Uterus (tissue), 3 donors: ENCODE measurements at regions not wholly inside any gene's neighbourhood (a gene's known extent, or its start where the extent isn't known, plus 50 kb on each side); places are given as distances from the start of the nearest gene placed in this dataset.

ENCODE experiments used
- DNase-seq, 2 donors: peaks; one replicate each; pipeline ENCODE4 v3.0.0-alpha.2; 2019 to 2020
- H3K27ac ChIP-seq, 2 donors: fragments of 200-600 bp; sonication (generic); 1 replicate in 1 of 2; 2 replicates in 1 of 2; pipeline ENCODE4 v1.5.1; 2016 to 2018
- H3K27me3 ChIP-seq, 2 donors: fragments of 200-600 bp; sonication (generic); one replicate each; pipeline ENCODE4 v1.5.1; 2018 to 2019; ENCODE audit warnings: control low read depth in 1 of 2
- H3K36me3 ChIP-seq, 2 donors: fragments of 200-600 bp; sonication (generic); one replicate each; pipeline ENCODE4 v1.5.1; 2019; ENCODE audit warnings: control low read depth in 1 of 2
- H3K4me1 ChIP-seq, 2 donors: fragments of 200-600 bp; sonication (generic); one replicate each; pipeline ENCODE4 v1.5.1; 2018 to 2019; ENCODE audit warnings: control low read depth in 1 of 2
- H3K4me3 ChIP-seq, 2 donors: fragments of 200-600 bp; sonication (generic); 1 replicate in 1 of 2; 2 replicates in 1 of 2; pipeline ENCODE4 v1.5.1; 2018 to 2019; ENCODE audit warnings: mild to moderate bottlenecking in 1 of 2
- H3K9me3 ChIP-seq, 2 donors: fragments of 200-600 bp; sonication (generic); one replicate each; pipeline ENCODE4 v1.5.1; 2019; ENCODE audit warnings: control low read depth in 1 of 2
- CTCF ChIP-seq, 4 experiments: fragments of 200-600 bp in 2 of 4; fragments of 450-650 bp in 2 of 4; sonication (generic) in 2 of 4; IDR thresholded peaks; one replicate each; pipeline ENCODE4 v1.5.1; 2016 to 2019; ENCODE audit warnings: antibody characterized with exemption in 4 of 4, mild to moderate bottlenecking in 2 of 4, moderate library complexity in 1 of 4
- POLR2A ChIP-seq, 2 donors: fragments of 450-650 bp; IDR thresholded peaks; one replicate each; pipeline ENCODE4 v1.6.1; 2016; ENCODE audit warnings: antibody characterized with exemption in 2 of 2, mild to moderate bottlenecking in 1 of 2, moderate library complexity in 1 of 2
- intact Hi-C: fragments of 100-400 bp; cut with DNase I; formaldehyde crosslinking; loops from one replicate; pipeline ENCODE4 v1.15.1; 2023; ENCODE audit warnings: low total_unique reads
- donor health status: DM: yes; HTN: yes; CAD: no.

GRCh38 chr11:113529606-113530005 lies 54.4 kb upstream of the DRD2 start:
- no peaks in the 10 kb centered on the region for H3K4me1 ChIP-seq
- intact Hi-C loops = no loop called here
- H3K4me3 ChIP-seq = no peak overlapping the region
- H3K9me3 ChIP-seq = no peaks in the 10 kb centered on the region
- H3K27me3 ChIP-seq = no peaks in the 10 kb centered on the region
- no peak for TF ChIP-seq CTCF (IDR thresholded peaks at IDR 0.05)
- TF ChIP-seq POLR2A (IDR thresholded peaks at IDR 0.05) = no peak
- no peak overlapping the region for H3K27ac ChIP-seq
- no peak for DNase-seq
- H3K36me3 ChIP-seq = no peaks in the 10 kb centered on the region

- Histone ChIP-seq H3K4me3 (no peak overlapping the region), H3K27me3 (no peaks in the 10 kb centered on the region), H3K4me1 (no peaks in the 10 kb centered on the region), H3K27ac (no peak overlapping the region), H3K36me3 (no peaks in the 10 kb centered on the region), H3K9me3 (no peaks in the 10 kb centered on the region)
- no peak for DNase-seq
- TF ChIP-seq CTCF (IDR thresholded peaks at IDR 0.05) (no peak), POLR2A (IDR thresholded peaks at IDR 0.05) (no peak)
- intact Hi-C loops = no loop called here
These were observed 53.8 kb upstream of the DRD2 start for GRCh38 chr11:113528982-113529381.

- no peaks in the 10 kb centered on the region for H3K4me1 ChIP-seq
- no peaks in the 10 kb centered on the region for H3K36me3 ChIP-seq
- no peak overlapping the region for H3K4me3 ChIP-seq
- intact Hi-C loops = no loop called here
- TF ChIP-seq POLR2A (IDR thresholded peaks at IDR 0.05) (no peak), CTCF (IDR thresholded peaks at IDR 0.05) (no peak)
- H3K27me3 ChIP-seq = no peaks in the 10 kb centered on the region
- no peak overlapping the region for H3K27ac ChIP-seq
- H3K9me3 ChIP-seq = no peaks in the 10 kb centered on the region
- DNase-seq = no peak
These were observed 51.3 kb upstream of the DRD2 start for GRCh38 chr11:113526521-113526920.
